H9 (cell line): ENCODE measurements at regions not wholly inside any gene's neighbourhood (a gene's known extent, or its start where the extent isn't known, plus 50 kb on each side); places are given as distances from the start of the nearest gene placed in this dataset.

ENCODE experiments used
- DNase-seq: peaks from one replicate; pipeline ENCODE4 v3.0.0-alpha.2; 2017
- H2AFZ ChIP-seq: one replicate; pipeline ENCODE4 v1.6.1; 2013; ENCODE audit warnings: mild to moderate bottlenecking, low read length, control low read depth, moderate library complexity
- H2AK5ac ChIP-seq: 2 replicates; pipeline ENCODE4 v1.6.1; 2013; ENCODE audit warnings: low read length, control low read depth, mixed read lengths; ENCODE audit not compliant: insufficient read length
- H2BK120ac ChIP-seq: one replicate; pipeline ENCODE4 v1.6.1; 2013; ENCODE audit warnings: low read depth, mild to moderate bottlenecking, low read length, control low read depth, inconsistent platforms; ENCODE audit not compliant: poor library complexity, severe bottlenecking
- H2BK12ac ChIP-seq: 2 replicates; pipeline ENCODE4 v1.6.1; 2013; ENCODE audit warnings: low read length, control low read depth, mixed read lengths, low read depth; ENCODE audit not compliant: insufficient read length
- H2BK15ac ChIP-seq: 2 replicates; pipeline ENCODE4 v1.6.1; 2013; ENCODE audit warnings: low read depth, low read length, control low read depth
- H2BK20ac ChIP-seq: one replicate; pipeline ENCODE4 v1.6.1; 2013; ENCODE audit warnings: low read depth, mild to moderate bottlenecking, low read length, control low read depth, inconsistent platforms; ENCODE audit not compliant: poor library complexity, severe bottlenecking
- H2BK5ac ChIP-seq: 2 replicates; pipeline ENCODE4 v1.6.1; 2013; ENCODE audit warnings: low read length, control low read depth, mixed read lengths; ENCODE audit not compliant: insufficient read length
- H3K14ac ChIP-seq: 2 replicates; pipeline ENCODE4 v1.6.1; 2013; ENCODE audit warnings: low read length, control low read depth; ENCODE audit not compliant: insufficient read depth
- H3K18ac ChIP-seq: 2 replicates; pipeline ENCODE4 v1.6.1; 2013; ENCODE audit warnings: low read depth, mild to moderate bottlenecking, mixed read lengths, low read length, control low read depth; ENCODE audit not compliant: insufficient read length
- H3K23ac ChIP-seq: 2 replicates; pipeline ENCODE4 v1.6.1; 2013; ENCODE audit warnings: low read length, control low read depth, mixed read lengths, low read depth; ENCODE audit not compliant: insufficient read length
- H3K23me2 ChIP-seq: 2 replicates; pipeline ENCODE4 v1.6.1; 2013; ENCODE audit warnings: low read depth, mild to moderate bottlenecking, mixed read lengths, low read length, control low read depth; ENCODE audit not compliant: insufficient read length, poor library complexity, severe bottlenecking
- H3K27ac ChIP-seq: 2 replicates; pipeline ENCODE4 v1.5.1; 2013; ENCODE audit warnings: low read length, control low read depth, mixed read lengths, low read depth; ENCODE audit not compliant: insufficient read length
- H3K27me3 ChIP-seq: 2 replicates; pipeline ENCODE4 v1.6.1; 2013; ENCODE audit warnings: low read length, control low read depth, inconsistent platforms; ENCODE audit not compliant: insufficient read depth
- H3K4ac ChIP-seq: 2 replicates; pipeline ENCODE4 v1.6.1; 2013; ENCODE audit warnings: low read depth, mild to moderate bottlenecking, control low read depth, inconsistent platforms, low read length, moderate library complexity
- H3K4me1 ChIP-seq: 2 replicates; pipeline ENCODE4 v1.6.1; 2013; ENCODE audit warnings: low read length, control low read depth, inconsistent platforms; ENCODE audit not compliant: insufficient read depth
- H3K4me2 ChIP-seq: 2 replicates; pipeline ENCODE4 v1.6.1; 2013; ENCODE audit warnings: low read length, control low read depth, mixed read lengths; ENCODE audit not compliant: insufficient read length, insufficient read depth
- H3K56ac ChIP-seq: 2 replicates; pipeline ENCODE4 v1.6.1; 2013; ENCODE audit warnings: low read depth, mild to moderate bottlenecking, mixed read lengths, low read length, control low read depth; ENCODE audit not compliant: insufficient read length
- H3K79me1 ChIP-seq: 2 replicates; pipeline ENCODE4 v1.6.1; 2013; ENCODE audit warnings: low read depth, mild to moderate bottlenecking, moderate library complexity, low read length, control low read depth, inconsistent platforms; ENCODE audit not compliant: insufficient read depth, poor library complexity, severe bottlenecking
- H3K79me2 ChIP-seq: 2 replicates; pipeline ENCODE4 v1.6.1; 2013; ENCODE audit warnings: low read length, control low read depth, inconsistent platforms; ENCODE audit not compliant: insufficient read depth
- H3K9ac ChIP-seq: 2 replicates; pipeline ENCODE4 v1.6.1; 2013; ENCODE audit warnings: low read length, control low read depth, mixed read lengths; ENCODE audit not compliant: insufficient read length; ENCODE audit errors: extremely low read depth
- H3K9me3 ChIP-seq: one replicate; pipeline ENCODE4 v1.6.1; 2013; ENCODE audit warnings: low read depth, low read length, inconsistent platforms; ENCODE audit not compliant: control insufficient read depth
- H3T11ph ChIP-seq: one replicate; pipeline ENCODE4 v1.6.1; 2013; ENCODE audit warnings: mild to moderate bottlenecking, low read length, control low read depth, inconsistent platforms
- H4K20me1 ChIP-seq: one replicate; pipeline ENCODE4 v1.6.1; 2013; ENCODE audit not compliant: control insufficient read depth, insufficient read length, insufficient read depth
- H4K5ac ChIP-seq: 2 replicates; pipeline ENCODE4 v1.6.1; 2013; ENCODE audit warnings: low read depth, mild to moderate bottlenecking, mixed read lengths, low read length, control low read depth; ENCODE audit not compliant: insufficient read length
- H4K8ac ChIP-seq: replicated peaks from 2 replicates; pipeline ENCODE4 v1.6.1; 2013; ENCODE audit warnings: low read length, control low read depth, mixed read lengths, low read depth; ENCODE audit not compliant: insufficient read length
- H4K91ac ChIP-seq: 2 replicates; pipeline ENCODE4 v1.6.1; 2013; ENCODE audit warnings: low read depth, mild to moderate bottlenecking, moderate library complexity, mixed read lengths, low read length, control low read depth; ENCODE audit not compliant: insufficient read length
- H3K27ac Mint-ChIP-seq, 3 experiments: 2 replicates in 2 of 3; 3 replicates in 1 of 3; pipeline ENCODE4 v1.8.0; 2020 to 2021; ENCODE audit warnings: mixed read lengths in 3 of 3, mild to moderate bottlenecking in 1 of 3, moderate library complexity in 1 of 3
- H3K27me3 Mint-ChIP-seq: 2 replicates; pipeline ENCODE4 v1.8.0; 2021; ENCODE audit warnings: low read depth, mild to moderate bottlenecking, moderate library complexity, mixed read lengths
- H3K36me3 Mint-ChIP-seq, 3 experiments: 2 replicates in 2 of 3; 3 replicates in 1 of 3; pipeline ENCODE4 v1.8.0; 2020 to 2021; ENCODE audit warnings: low read depth in 3 of 3, mixed read lengths in 3 of 3; ENCODE audit not compliant: insufficient read depth in 1 of 3
- H3K4me1 Mint-ChIP-seq, 2 experiments: 2 replicates each; pipeline ENCODE4 v1.8.0; 2020; ENCODE audit warnings: mixed read lengths in 2 of 2
- H3K4me3 Mint-ChIP-seq, 2 experiments: 2 replicates in 1 of 2; 3 replicates in 1 of 2; pipeline ENCODE4 v1.8.0; 2020 to 2021; ENCODE audit warnings: mild to moderate bottlenecking in 2 of 2, mixed read lengths in 2 of 2, moderate library complexity in 1 of 2
- H3K9me3 Mint-ChIP-seq, 2 experiments: 2 replicates in 1 of 2; 3 replicates in 1 of 2; pipeline ENCODE4 v1.8.0; 2020; ENCODE audit warnings: mild to moderate bottlenecking in 2 of 2, mixed read lengths in 2 of 2, moderate library complexity in 1 of 2
- WGBS: extraction: QIAGEN DNeasy Blood & Tissue Kit; methylation state at CpG from one replicate; pipeline ENCODE4 v1.1.7; 2013; ENCODE audit warnings: missing lambda C conversion rate, low lambda C conversion rate, mixed read lengths; ENCODE audit not compliant: insufficient read length; ENCODE audit errors: extremely low coverage; 5-methylcytosine and 5-hydroxymethylcytosine counted together
- TF ChIP-seq, protein P1 (sequence below): fragments of 200-600 bp; sonication (generic); conservative IDR thresholded peaks from 3 replicates; pipeline ENCODE4 v1.8.0; 2021; ENCODE audit warnings: antibody characterized with exemption, mild to moderate bottlenecking

- no peak overlapping the region for H3K27ac Mint-ChIP-seq
- H3K4me2 ChIP-seq = no peak overlapping the region
- H4K91ac ChIP-seq = no peak overlapping the region
Observed at GRCh38 chr18:2326999-2327398, 244.3 kb downstream of the METTL4 start.

More at GRCh38 chr18:2326999-2327398, 244.3 kb downstream of the METTL4 start:
- Histone ChIP-seq H3K56ac (no peak overlapping the region), H3K18ac (no peak overlapping the region), H2AK5ac (no peak overlapping the region), H3K23ac (no peak overlapping the region), H2BK15ac (no peak overlapping the region), H3T11ph (no peak overlapping the region), H3K9me3 (no peaks in the 10 kb centered on the region), H2BK120ac (no peak overlapping the region), H3K23me2 (no peaks in the 10 kb centered on the region), H3K27me3 (no peaks in the 10 kb centered on the region), H3K4ac (no peak overlapping the region), H3K27ac (no peak overlapping the region), H3K14ac (no peak overlapping the region), H4K20me1 (no peaks in the 10 kb centered on the region), H2BK20ac (no peak overlapping the region), H4K5ac (no peak overlapping the region), H2BK5ac (no peak overlapping the region), H3K79me1 (no peaks in the 10 kb centered on the region), H2BK12ac (no peak overlapping the region), H2AFZ (no peak overlapping the region), H4K8ac (no peak overlapping the region), H3K4me1 (no peaks in the 10 kb centered on the region), H3K79me2 (no peaks in the 10 kb centered on the region), H3K9ac (no peak overlapping the region)
- TF ChIP-seq, protein P1, sequence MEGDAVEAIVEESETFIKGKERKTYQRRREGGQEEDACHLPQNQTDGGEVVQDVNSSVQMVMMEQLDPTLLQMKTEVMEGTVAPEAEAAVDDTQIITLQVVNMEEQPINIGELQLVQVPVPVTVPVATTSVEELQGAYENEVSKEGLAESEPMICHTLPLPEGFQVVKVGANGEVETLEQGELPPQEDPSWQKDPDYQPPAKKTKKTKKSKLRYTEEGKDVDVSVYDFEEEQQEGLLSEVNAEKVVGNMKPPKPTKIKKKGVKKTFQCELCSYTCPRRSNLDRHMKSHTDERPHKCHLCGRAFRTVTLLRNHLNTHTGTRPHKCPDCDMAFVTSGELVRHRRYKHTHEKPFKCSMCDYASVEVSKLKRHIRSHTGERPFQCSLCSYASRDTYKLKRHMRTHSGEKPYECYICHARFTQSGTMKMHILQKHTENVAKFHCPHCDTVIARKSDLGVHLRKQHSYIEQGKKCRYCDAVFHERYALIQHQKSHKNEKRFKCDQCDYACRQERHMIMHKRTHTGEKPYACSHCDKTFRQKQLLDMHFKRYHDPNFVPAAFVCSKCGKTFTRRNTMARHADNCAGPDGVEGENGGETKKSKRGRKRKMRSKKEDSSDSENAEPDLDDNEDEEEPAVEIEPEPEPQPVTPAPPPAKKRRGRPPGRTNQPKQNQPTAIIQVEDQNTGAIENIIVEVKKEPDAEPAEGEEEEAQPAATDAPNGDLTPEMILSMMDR = no peak
- Mint-ChIP-seq H3K9me3 (no peaks in the 10 kb centered on the region), H3K27me3 (peaks cover 2% of the 10 kb centered on the region; the same call in 1 of the 2 replicates), H3K4me3 (no peak overlapping the region), H3K4me1 (peaks cover 0 to 6% of the 10 kb centered on the region in 2 experiments; a peak in 2 of 4 replicates), H3K36me3 (no peaks in the 10 kb centered on the region)
- no CpG with 5 or more reads among the region's 6 CpGs for WGBS
- DNase-seq = no peak
